ENCODE measurements at regions not wholly inside any gene's neighbourhood (a gene's known extent, or its start where the extent isn't known, plus 50 kb on each side); places are given as distances from the start of the nearest gene placed in this dataset.

DNA sequence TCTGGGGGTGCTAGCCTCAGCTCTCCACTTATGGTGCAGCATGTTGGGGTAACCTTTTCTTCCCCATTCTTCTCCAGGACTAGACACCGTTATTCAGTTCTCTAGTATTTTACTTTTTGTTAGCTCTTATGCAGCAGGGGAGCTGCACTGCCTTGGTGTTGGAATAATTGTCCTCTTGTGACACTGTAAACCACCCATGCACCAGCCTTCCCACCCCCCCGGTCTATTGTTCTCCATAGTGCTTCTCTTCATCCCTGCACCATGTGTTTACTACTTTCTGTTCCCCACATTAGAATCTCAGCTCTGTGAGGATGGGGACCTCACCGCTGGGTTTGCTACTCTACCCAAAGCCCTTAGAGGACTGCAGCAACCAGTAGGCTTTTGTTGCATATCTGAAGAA lies 230.7 kb downstream of the RPS24 start (continued):
- TF ChIP-seq, protein P1, sequence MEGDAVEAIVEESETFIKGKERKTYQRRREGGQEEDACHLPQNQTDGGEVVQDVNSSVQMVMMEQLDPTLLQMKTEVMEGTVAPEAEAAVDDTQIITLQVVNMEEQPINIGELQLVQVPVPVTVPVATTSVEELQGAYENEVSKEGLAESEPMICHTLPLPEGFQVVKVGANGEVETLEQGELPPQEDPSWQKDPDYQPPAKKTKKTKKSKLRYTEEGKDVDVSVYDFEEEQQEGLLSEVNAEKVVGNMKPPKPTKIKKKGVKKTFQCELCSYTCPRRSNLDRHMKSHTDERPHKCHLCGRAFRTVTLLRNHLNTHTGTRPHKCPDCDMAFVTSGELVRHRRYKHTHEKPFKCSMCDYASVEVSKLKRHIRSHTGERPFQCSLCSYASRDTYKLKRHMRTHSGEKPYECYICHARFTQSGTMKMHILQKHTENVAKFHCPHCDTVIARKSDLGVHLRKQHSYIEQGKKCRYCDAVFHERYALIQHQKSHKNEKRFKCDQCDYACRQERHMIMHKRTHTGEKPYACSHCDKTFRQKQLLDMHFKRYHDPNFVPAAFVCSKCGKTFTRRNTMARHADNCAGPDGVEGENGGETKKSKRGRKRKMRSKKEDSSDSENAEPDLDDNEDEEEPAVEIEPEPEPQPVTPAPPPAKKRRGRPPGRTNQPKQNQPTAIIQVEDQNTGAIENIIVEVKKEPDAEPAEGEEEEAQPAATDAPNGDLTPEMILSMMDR (IDR thresholded peaks at IDR 0.05 in 2 of 3, conservative IDR thresholded peaks at IDR 0.05 in 1 of 3; ENCODE audit: borderline replicate concordance in 1 of 3, insufficient read depth in 1 of 3, low read depth in 2 of 3, low read length in 2 of 3), result no peak

DNA sequence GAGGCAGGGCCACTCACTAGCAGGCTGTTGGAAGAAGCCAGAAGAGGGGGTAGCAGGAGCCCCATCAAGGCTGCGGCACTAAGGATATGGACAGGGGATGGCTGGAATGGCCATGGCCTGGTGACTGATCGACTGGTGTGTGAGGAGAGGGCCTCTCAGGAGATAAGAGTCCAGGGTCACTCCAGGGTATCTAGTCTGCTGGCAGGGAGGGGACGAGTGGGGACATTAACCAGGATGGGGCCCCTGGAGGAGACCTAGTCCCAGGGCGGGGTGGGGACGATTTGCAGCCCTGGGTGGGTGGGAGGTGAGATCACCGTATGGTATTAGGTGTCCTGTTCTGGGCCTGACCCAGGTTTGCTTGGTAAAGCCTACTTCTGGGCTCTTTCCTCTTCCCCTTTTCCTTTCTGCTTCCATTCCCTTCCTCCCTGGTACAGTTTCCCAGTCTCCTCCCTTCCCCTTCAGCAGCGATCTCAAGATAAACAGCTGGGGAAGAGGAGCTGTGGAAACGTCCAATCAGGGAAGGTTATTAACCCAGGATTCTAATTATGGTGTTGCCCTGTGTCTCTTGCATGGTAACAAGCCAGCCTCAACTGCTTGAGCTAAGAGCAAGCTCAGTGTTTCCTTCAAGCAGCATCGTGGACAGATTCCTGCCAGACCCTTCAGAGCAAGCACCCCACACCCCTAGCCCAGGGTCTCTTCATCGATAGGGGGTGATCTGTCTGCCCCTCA lies 233.2 kb downstream of the RPS24 start:
- Histone ChIP-seq H3K9me2 (ENCODE audit: insufficient read depth) (no peaks in the 10 kb centered on the region), H3K36me3 (ENCODE audit: control insufficient read depth in 1 of 2, insufficient read depth in 2 of 2, low read length in 2 of 2) (no peaks in the 10 kb centered on the region), H3K27me3 (ENCODE audit: insufficient read depth, low read length) (no peaks in the 10 kb centered on the region), H3K4me3 (replicated peaks in 1 of 2; ENCODE audit: low read depth in 1 of 2, low read length in 2 of 2) (no peak overlapping the region), H3K79me2 (ENCODE audit: insufficient read depth, low read length) (no peaks in the 10 kb centered on the region), H3K9ac (ENCODE audit: low read length) (no peak overlapping the region), H3K4me2 (ENCODE audit: low read length) (no peak overlapping the region), H2AFZ (ENCODE audit: low read depth, low read length, poor library complexity, severe bottlenecking) (no peak overlapping the region), H3K9me3 (ENCODE audit: control insufficient read depth in 1 of 2, insufficient read depth in 1 of 2, low read depth in 1 of 2, low read length in 2 of 2) (no peaks in the 10 kb centered on the region), H4K20me1 (ENCODE audit: insufficient read depth) (no peaks in the 10 kb centered on the region), H3K4me1 (ENCODE audit: control insufficient read depth in 1 of 2, insufficient read depth in 2 of 2, low read length in 2 of 2) (peaks cover 0 to 11% of the 10 kb centered on the region in 2 experiments; a peak in 2 of 4 replicates), H3K27ac (ENCODE audit: low read depth, low read length) (no peak overlapping the region)
- ATAC-seq (no peak), DNase-seq (ENCODE audit: low read depth, low spot score) (no peak)
- ChIA-PET CTCF (no interaction called here), RAD21 (ENCODE audit: low non-redundant PET in 1 of 2, low total read pairs in 2 of 2, uncharacterized antibody in 2 of 2, unreplicated experiment in 2 of 2) (interaction anchor here in 1 of 2 experiments (0.7 kb wide), 1 partner anchor 317 kb away, joined by 5 read pairs; no protein-coding TSS in a partner anchor), POLR2A (no interaction called here)
- TF ChIP-seq EGR1 (IDR thresholded peaks at IDR 0.05; ENCODE audit: low read depth) (no peak), TCF7L2 (IDR thresholded peaks at IDR 0.05; ENCODE audit: borderline replicate concordance, extremely low read depth, insufficient read depth, insufficient read length) (no peak), ELF1 (IDR thresholded peaks at IDR 0.05; ENCODE audit: borderline replicate concordance, low read depth) (no peak), ZNF274 (IDR thresholded peaks at IDR 0.05; ENCODE audit: low read depth, low read length) (no peak), EZH2phosphoT487 (IDR thresholded peaks at IDR 0.05; ENCODE audit: borderline replicate concordance) (no peak)
- TF ChIP-seq, protein P2, sequence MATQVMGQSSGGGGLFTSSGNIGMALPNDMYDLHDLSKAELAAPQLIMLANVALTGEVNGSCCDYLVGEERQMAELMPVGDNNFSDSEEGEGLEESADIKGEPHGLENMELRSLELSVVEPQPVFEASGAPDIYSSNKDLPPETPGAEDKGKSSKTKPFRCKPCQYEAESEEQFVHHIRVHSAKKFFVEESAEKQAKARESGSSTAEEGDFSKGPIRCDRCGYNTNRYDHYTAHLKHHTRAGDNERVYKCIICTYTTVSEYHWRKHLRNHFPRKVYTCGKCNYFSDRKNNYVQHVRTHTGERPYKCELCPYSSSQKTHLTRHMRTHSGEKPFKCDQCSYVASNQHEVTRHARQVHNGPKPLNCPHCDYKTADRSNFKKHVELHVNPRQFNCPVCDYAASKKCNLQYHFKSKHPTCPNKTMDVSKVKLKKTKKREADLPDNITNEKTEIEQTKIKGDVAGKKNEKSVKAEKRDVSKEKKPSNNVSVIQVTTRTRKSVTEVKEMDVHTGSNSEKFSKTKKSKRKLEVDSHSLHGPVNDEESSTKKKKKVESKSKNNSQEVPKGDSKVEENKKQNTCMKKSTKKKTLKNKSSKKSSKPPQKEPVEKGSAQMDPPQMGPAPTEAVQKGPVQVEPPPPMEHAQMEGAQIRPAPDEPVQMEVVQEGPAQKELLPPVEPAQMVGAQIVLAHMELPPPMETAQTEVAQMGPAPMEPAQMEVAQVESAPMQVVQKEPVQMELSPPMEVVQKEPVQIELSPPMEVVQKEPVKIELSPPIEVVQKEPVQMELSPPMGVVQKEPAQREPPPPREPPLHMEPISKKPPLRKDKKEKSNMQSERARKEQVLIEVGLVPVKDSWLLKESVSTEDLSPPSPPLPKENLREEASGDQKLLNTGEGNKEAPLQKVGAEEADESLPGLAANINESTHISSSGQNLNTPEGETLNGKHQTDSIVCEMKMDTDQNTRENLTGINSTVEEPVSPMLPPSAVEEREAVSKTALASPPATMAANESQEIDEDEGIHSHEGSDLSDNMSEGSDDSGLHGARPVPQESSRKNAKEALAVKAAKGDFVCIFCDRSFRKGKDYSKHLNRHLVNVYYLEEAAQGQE (IDR thresholded peaks at IDR 0.05; ENCODE audit: low read depth), result no peak
- intact Hi-C loops (cut with micrococcal nuclease), result no loop called here
- no TSS peak for BruUV-seq (replicated peaks)

Data from HCT116 (cell line).